C4-2B (cell line): ENCODE measurements at regions not wholly inside any gene's neighbourhood (a gene's known extent, or its start where the extent isn't known, plus 50 kb on each side); places are given as distances from the start of the nearest gene placed in this dataset.

ENCODE experiments used
- H3K27ac ChIP-seq: fragments of 450-650 bp; 2 replicates; pipeline ENCODE4 v1.5.1; 2017
- CTCF ChIP-seq: fragments of 450-650 bp; conservative IDR thresholded peaks from 2 replicates; pipeline ENCODE4 v1.5.1; 2017; ENCODE audit warnings: mild to moderate bottlenecking
- ZFX ChIP-seq: fragments of 450-650 bp; IDR thresholded peaks from 2 replicates; pipeline ENCODE4 v1.6.1; 2017

GRCh38 chr9:97359147-97359546 is 51.7 kb downstream of the CCDC180 start:
- H3K27ac ChIP-seq, result peak overlapping the region; percentile 2; the same call in 1 of the 2 replicates
- no peak for TF ChIP-seq ZFX
- no peak for TF ChIP-seq CTCF
